ENCODE measurements at regions not wholly inside any gene's neighbourhood (a gene's known extent, or its start where the extent isn't known, plus 50 kb on each side); places are given as distances from the start of the nearest gene placed in this dataset.

GRCh38 chr11:10380921-10381320 is 74.1 kb upstream of the AMPD3 start:
- no peak for TF ChIP-seq POLR2A (IDR thresholded peaks at IDR 0.05; ENCODE audit: low read depth, low read length)
- no peak for TF ChIP-seq POLR2AphosphoS5 (IDR thresholded peaks at IDR 0.05; ENCODE audit: low read depth, low read length)
- no peak for TF ChIP-seq TAF1 (IDR thresholded peaks at IDR 0.05; ENCODE audit: low read depth, low read length)
